Posterior cingulate gyrus (tissue), 11 donors: ENCODE measurements at regions not wholly inside any gene's neighbourhood (a gene's known extent, or its start where the extent isn't known, plus 50 kb on each side); places are given as distances from the start of the nearest gene placed in this dataset.
"Not testable (repeated sequence)": the region's sequence is repeated elsewhere in the genome, so short reads cannot be mapped to it uniquely, and the experiment has no call there.

Experiments used
- DNase-seq, 10 donors: peaks; one replicate each; pipeline versions ENCODE4 v3.0.0 to v3.0.0-alpha.2; 2020 to 2021; ENCODE audit warnings: mixed read lengths in 3 of 10
- intact Hi-C: fragments of 100-400 bp; cut with DNase I; formaldehyde crosslinking; loops from one replicate; pipeline ENCODE4 v1.15.1; 2023

DNA sequence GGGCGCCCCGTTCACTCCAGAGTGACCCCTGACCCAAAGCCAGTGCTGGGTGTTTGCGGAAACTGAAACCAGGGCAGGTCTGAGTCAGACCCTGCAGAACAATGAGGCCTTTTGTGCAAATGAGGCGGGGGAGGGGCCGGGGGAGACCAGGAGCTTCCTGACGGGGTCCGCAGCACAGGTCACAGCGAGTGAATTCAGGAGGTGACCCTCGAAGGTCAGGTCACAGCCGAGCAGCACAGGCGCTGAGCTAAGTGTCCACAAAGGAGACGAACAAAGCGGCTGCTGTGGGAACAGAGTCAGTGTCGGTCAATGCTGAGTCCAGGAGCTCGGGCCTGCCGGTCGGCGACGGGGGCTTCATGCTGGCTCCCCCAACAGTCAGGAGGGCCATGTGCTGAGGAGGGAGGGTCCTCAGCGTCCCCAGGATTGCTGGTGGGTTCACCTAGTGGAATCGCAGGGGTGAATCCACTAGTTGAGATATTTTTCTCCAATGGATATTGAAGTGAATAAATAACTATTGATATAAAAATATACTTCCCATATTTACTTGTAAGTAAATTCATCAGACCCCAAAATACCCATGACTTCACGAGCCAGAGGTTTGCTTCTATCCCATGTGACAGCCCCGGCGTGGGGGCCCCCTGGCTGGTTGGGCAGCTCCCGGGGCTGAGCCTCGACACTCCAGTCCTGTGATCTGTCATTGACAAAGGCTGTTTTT, 188.4 kb upstream of the SULF2 start:
- DNase-seq = no peak
- intact Hi-C loops = no loop called here

GRCh38 chr20:47972916-47973309, 187.6 kb upstream of the SULF2 start:
- DNase-seq = peak in 1 of 10 donors; percentile 0
- intact Hi-C loops = no loop called here

- intact Hi-C loops = not testable (repeated sequence)
- peak in 1 of 10 donors; percentile 35 for DNase-seq
These were observed 187.1 kb upstream of the SULF2 start for GRCh38 chr20:47972297-47972915.

GRCh38 chr20:47971058-47971791, 185.9 kb upstream of the SULF2 start:
- peak in 1 of 10 donors; percentile 3 for DNase-seq
- intact Hi-C loops = no loop called here

- DNase-seq = no peak
- intact Hi-C loops = no loop called here
These were observed 185.1 kb upstream of the SULF2 start for GRCh38 chr20:47970282-47970903.

DNA sequence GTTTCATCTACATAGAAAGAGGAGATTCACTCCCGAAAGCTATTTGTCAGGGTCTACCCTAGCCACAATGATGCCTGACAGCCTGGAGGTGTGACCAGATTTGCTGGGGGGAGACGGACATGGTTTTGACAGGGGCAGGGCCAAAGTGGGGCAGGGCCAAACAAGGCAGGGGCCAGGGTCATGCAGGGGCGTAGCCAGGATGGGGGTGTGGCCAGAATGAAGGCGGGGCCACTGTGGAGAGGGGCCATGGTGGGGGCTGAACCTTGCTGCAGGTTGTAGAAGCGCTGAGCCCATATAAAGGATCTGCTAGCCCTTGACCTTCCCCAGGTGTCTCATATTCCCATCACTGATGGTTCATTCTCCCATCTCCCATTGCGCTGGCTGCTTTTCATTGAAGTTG, 184.1 kb upstream of the SULF2 start:
- DNase-seq = no peak
- intact Hi-C loops = no loop called here

- no peak for DNase-seq
- intact Hi-C loops = no loop called here
These were observed 183.4 kb upstream of the SULF2 start for GRCh38 chr20:47968541-47969310.

GRCh38 chr20:47964149-47964548, 178.9 kb upstream of the SULF2 start:
- no peak for DNase-seq
- intact Hi-C loops = no loop called here

- DNase-seq = no peak
- intact Hi-C loops = no loop called here
These were observed 177.7 kb upstream of the SULF2 start for GRCh38 chr20:47963022-47963421.

- intact Hi-C loops = no loop called here
- no peak for DNase-seq
These were observed 177.1 kb upstream of the SULF2 start for GRCh38 chr20:47962286-47962963.

DNA sequence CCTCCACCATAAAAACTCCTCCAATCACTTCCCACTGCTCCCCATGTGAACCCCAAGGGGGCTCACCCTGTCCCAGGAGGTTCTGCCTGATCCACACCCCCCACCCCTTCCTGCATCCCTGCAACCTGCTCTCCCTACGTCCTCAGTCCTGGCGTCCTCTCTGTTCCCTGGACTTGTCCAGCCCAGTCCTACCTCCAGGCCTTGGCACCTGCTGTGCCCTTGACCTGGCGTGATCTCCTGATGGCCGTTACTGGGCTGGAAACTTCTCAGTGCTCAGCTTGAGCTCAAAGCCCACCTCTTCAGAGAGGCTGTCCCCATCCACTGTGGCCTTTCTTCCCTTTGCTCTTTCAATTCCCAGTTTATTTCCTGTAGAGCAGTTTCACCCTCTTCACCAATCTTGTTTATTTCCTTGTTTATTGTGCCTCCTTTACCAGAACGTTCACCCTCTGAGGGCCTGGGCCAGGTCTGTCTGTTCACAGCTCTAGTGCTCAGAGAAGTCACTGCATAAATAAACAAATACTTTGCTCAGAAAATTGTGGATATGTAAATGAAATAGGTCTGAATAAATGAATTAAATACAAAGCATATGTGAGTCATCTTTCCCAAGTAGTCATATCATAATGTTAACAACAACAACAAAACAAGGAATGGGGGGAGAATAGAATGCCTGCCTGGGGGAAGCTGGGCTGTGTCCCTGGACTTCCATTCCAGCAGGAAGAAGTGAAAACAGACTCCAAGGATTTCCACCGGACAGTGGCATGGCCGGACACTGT, 175.7 kb upstream of the SULF2 start:
- no peak for DNase-seq
- intact Hi-C loops = no loop called here

- intact Hi-C loops = no loop called here
- DNase-seq = no peak
These were observed 175.0 kb upstream of the SULF2 start for GRCh38 chr20:47960277-47960676.

DNA sequence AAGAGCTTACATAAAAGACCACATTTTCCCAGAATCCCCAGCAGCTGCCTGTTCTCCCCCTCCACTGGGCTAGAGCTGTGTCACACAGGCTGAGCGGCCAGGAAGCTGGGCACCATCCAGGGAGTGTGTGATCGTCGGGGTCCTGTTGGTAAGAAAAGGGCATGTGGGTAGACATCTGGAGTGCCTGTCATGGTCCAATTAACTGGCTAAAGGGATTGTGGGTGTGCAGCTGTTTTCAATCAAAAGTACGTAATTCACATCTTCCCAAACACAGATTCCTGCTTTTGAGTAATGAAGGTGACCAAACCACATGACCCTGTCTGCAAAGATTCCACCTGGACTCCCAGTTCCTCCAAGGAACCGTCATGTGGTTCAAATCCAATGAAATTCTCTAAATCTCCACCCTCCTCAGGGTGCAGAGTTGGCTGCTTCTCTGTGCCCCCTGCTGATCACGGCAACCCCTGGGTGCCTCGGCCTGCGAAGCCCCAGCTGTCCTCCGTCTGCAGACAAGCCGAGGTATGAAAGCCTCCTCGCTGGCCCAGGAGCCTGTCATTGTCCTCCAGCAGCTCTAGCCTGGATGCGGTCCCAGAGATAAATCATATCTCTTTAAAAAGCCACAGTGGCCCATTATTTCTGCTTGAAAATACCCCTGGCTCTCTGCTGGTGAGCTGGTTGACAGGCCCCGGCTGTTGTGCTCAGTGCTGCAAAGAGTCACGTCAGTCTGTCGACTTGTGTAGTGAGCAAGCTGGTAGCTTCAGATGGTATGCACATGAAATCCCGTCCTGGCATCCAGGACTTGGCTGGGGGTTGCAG, 172.9 kb upstream of the SULF2 start:
- DNase-seq, intact Hi-C loops: not testable (repeated sequence)

GRCh38 chr20:47957135-47957534, 171.9 kb upstream of the SULF2 start:
- no peak for DNase-seq
- intact Hi-C loops = no loop called here

DNA sequence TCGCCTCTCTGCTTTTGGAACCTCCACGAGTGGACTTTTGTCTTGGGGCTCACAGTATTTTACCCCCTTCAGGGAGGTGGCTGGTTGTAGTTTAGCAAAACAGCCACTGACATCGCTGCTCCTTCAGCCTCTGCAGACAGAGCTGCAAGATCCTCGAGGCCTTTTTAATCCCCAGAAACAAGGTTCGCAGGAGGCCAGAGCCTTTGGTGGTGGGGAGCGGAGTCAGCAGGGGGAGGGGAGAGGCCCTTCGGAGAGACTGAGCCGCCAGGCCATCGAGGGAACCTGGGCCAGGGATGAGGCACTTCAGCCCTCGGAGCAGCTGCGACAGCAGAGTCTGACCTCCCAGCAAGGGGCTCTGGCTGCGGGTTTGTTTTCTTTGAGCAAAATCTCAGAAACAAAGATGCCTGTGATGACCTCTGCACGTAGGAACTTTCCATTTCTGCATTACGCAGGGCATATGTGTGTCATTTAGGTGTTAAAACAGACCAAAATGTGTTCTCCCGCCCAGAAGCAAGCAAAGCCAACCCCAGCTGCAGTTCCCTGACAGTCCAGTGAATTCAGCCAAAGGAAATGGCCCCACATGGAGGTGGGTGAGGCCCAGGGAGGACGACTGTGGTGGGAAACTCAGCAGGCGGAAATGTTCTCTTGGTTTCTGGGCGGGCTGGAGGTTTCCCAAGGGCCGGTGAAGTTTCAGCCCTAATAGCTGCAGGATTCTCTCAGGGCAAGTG, 171.2 kb upstream of the SULF2 start:
- intact Hi-C loops = no loop called here
- DNase-seq = no peak

GRCh38 chr20:47953471-47953870, 168.2 kb upstream of the SULF2 start:
- DNase-seq = no peak
- intact Hi-C loops = no loop called here

DNA sequence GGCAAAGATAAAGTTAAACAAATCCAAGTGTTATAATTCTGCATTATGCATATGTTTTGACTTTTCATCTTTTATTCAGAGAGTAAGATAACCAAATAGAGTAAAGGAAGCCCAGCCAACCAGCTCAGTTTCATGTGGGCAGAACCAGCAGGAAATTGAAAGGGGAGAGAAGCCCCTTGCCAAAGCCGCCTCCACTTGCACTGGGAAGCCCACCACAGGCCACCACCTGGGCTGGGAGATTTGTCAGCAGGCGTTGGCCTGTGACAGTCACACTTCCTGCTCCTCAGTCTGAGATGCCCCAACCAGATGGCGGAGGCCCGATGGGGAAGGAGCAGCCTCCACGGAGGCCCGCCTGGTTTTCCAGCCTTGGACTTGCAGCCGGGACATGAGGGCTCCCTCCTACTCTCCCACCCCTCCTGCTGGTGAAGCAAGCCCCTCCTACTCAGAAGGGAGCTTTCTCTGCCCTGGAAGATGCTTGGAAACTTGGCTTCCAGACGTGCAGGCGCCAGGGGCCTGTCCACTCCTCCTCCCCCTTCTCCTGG, 166.8 kb upstream of the SULF2 start:
- intact Hi-C loops = no loop called here
- peak in 1 of 10 donors; percentile 70 for DNase-seq
